Panc1 (cell line): ENCODE measurements at regions not wholly inside any gene's neighbourhood (a gene's known extent, or its start where the extent isn't known, plus 50 kb on each side); places are given as distances from the start of the nearest gene placed in this dataset.

Experiments
- ATAC-seq: fragments of 200-7000 bp; cut with Tn5 transposase; 2 replicates; pipeline ENCODE4 v1.9.1; 2020; ENCODE audit warnings: mild to moderate bottlenecking, moderate library complexity
- BruUV-seq: library from RNA; stranded (reverse); fragments of 400-500 nt; replicated peaks from 2 replicates; lab custom pipeline; 2021; lab: Mats Ljungman, UMichigan
- CTCF ChIA-PET: fragments of 300-600 bp; sonication (Branson Sonifier 250); formaldehyde crosslinking; loops from one replicate; lab custom pipeline; 2022; ENCODE audit warnings: antibody characterized with exemption; lab: Charles Lee
- POLR2A ChIA-PET: fragments of 300-600 bp; sonication (Branson Sonifier 250); formaldehyde crosslinking; loops from one replicate; lab custom pipeline; 2022; ENCODE audit warnings: antibody characterized with exemption; lab: Charles Lee
- DNase-seq: peaks from one replicate; pipeline ENCODE4 v3.0.0-alpha.2; 2010; ENCODE audit warnings: low read depth, low spot score
- H3K27ac ChIP-seq: 2 replicates; pipeline ENCODE4 v1.5.1; 2011; ENCODE audit warnings: mild to moderate bottlenecking, low read length, inconsistent platforms
- H3K27me3 ChIP-seq: fragments of 200-500 bp; sonication (Bioruptor generic); 2 replicates; pipeline ENCODE4 v1.6.0; 2014; ENCODE audit warnings: low read length, inconsistent platforms; ENCODE audit not compliant: control insufficient read depth, insufficient read depth
- H3K36me3 ChIP-seq: fragments of 200-500 bp; sonication (Bioruptor generic); 2 replicates; pipeline ENCODE4 v1.5.1; 2014; ENCODE audit warnings: inconsistent platforms, mild to moderate bottlenecking, low read length, moderate library complexity; ENCODE audit not compliant: control insufficient read depth, insufficient read depth
- H3K4me1 ChIP-seq: 2 replicates; pipeline ENCODE4 v1.5.1; 2011; ENCODE audit warnings: inconsistent platforms, mild to moderate bottlenecking, low read length, moderate library complexity; ENCODE audit not compliant: control insufficient read depth, insufficient read depth
- H3K4me3 ChIP-seq, 2 experiments: 2 replicates each; pipeline ENCODE4 v1.5.1; 2011 to 2012; ENCODE audit warnings: low read depth in 2 of 2, low read length in 2 of 2, mild to moderate bottlenecking in 2 of 2, inconsistent platforms in 1 of 2, moderate library complexity in 1 of 2
- H3K9me3 ChIP-seq: fragments of 200-500 bp; sonication (Bioruptor generic); 2 replicates; pipeline ENCODE4 v1.5.1; 2014; ENCODE audit warnings: low read depth, mild to moderate bottlenecking, inconsistent platforms, low read length, moderate library complexity; ENCODE audit not compliant: control insufficient read depth, insufficient read depth
- CTCF ChIP-seq: fragments of 450-650 bp; IDR thresholded peaks from 2 replicates; pipeline ENCODE4 v1.5.1; 2017; ENCODE audit warnings: mild to moderate bottlenecking
- POLR2AphosphoS5 ChIP-seq: IDR thresholded peaks from 2 replicates; pipeline ENCODE4 v1.6.1; 2012; ENCODE audit warnings: mild to moderate bottlenecking, low read depth, low read length, moderate library complexity
- REST ChIP-seq, 2 experiments: IDR thresholded peaks; 2 replicates each; pipeline ENCODE4 v1.6.1; 2011 to 2012; ENCODE audit warnings: low read depth in 2 of 2, control low read depth in 1 of 2, low read length in 1 of 2, mild to moderate bottlenecking in 1 of 2, moderate library complexity in 1 of 2; ENCODE audit not compliant: insufficient read depth in 1 of 2
- SIN3A ChIP-seq: IDR thresholded peaks from 2 replicates; pipeline ENCODE4 v1.6.1; 2012; ENCODE audit warnings: low read depth, mild to moderate bottlenecking, low read length, moderate library complexity, borderline replicate concordance; ENCODE audit not compliant: insufficient read depth
- TCF7L2 ChIP-seq: IDR thresholded peaks from 2 replicates; pipeline ENCODE4 v1.6.1; 2011; ENCODE audit warnings: mild to moderate bottlenecking, low read depth, low read length, inconsistent platforms
- in situ Hi-C: cut with HindIII; loops from 2 replicates; pipeline ENCODE4 v1.10.0; 2016; ENCODE audit warnings: low sequenced_read_pairs, low pct_unique_long_range_greater_than_20kb
- intact Hi-C: fragments of 100-400 bp; cut with micrococcal nuclease; formaldehyde crosslinking; loops from one replicate; pipeline ENCODE4 v1.10.0; 2022; ENCODE audit not compliant: unreplicated experiment

GRCh38 chr13:106078191-106078590, 457.3 kb downstream of the EFNB2 start:
- in situ Hi-C loops, result no loop called here

GRCh38 chr13:106077017-106077416, 458.4 kb downstream of the EFNB2 start:
- no peaks in the 10 kb centered on the region for H3K4me1 ChIP-seq
- no peak for ATAC-seq
- in situ Hi-C loops (no loop called here), intact Hi-C loops (no loop called here)
- TF ChIP-seq SIN3A (no peak), POLR2AphosphoS5 (no peak), TCF7L2 (no peak), REST (IDR thresholded peaks at IDR 0.05; ENCODE audit: insufficient read depth in 1 of 2, low read depth in 2 of 2, low read length in 1 of 2) (no peak), CTCF (no peak)
- POLR2A ChIA-PET, result no interaction called here
- H3K9me3 ChIP-seq, result no peaks in the 10 kb centered on the region
- BruUV-seq, result no TSS peak
- CTCF ChIA-PET, result no interaction called here
- no peaks in the 10 kb centered on the region for H3K36me3 ChIP-seq
- no peak for DNase-seq
- H3K27me3 ChIP-seq, result no peaks in the 10 kb centered on the region
- H3K27ac ChIP-seq, result no peak overlapping the region
- H3K4me3 ChIP-seq, result no peak overlapping the region

More at GRCh38 chr13:106078191-106078590, 457.3 kb downstream of the EFNB2 start:
- intact Hi-C loops, result no loop called here
- Histone ChIP-seq H3K27ac (no peak overlapping the region), H3K27me3 (no peaks in the 10 kb centered on the region), H3K36me3 (no peaks in the 10 kb centered on the region), H3K4me1 (no peaks in the 10 kb centered on the region; the same call in 1 of the 2 replicates), H3K9me3 (no peaks in the 10 kb centered on the region), H3K4me3 (no peak overlapping the region)
- ATAC-seq (no peak), DNase-seq (no peak)
- POLR2A ChIA-PET, result no interaction called here
- no TSS peak for BruUV-seq
- TF ChIP-seq CTCF, result no peak
- no peak for TF ChIP-seq SIN3A
- no peak for TF ChIP-seq REST (IDR thresholded peaks at IDR 0.05; ENCODE audit: insufficient read depth in 1 of 2, low read depth in 2 of 2, low read length in 1 of 2)
- TF ChIP-seq POLR2AphosphoS5, result no peak
- TF ChIP-seq TCF7L2, result no peak
- CTCF ChIA-PET, result no interaction called here
